Colonic mucosa (tissue), 4 donors: ENCODE measurements at regions not wholly inside any gene's neighbourhood (a gene's known extent, or its start where the extent isn't known, plus 50 kb on each side); places are given as distances from the start of the nearest gene placed in this dataset.

Experiments used
- DNase-seq: peaks from one replicate; pipeline ENCODE4 v3.0.0-alpha.2; 2020
- H3K27ac ChIP-seq: fragments of 200-600 bp; one replicate; pipeline ENCODE4 v1.8.0; 2021
- H3K27me3 ChIP-seq: fragments of 200-600 bp; one replicate; pipeline ENCODE4 v1.8.0; 2021
- H3K36me3 ChIP-seq: fragments of 200-600 bp; one replicate; pipeline ENCODE4 v1.8.0; 2021
- H3K4me1 ChIP-seq: fragments of 200-600 bp; one replicate; pipeline ENCODE4 v1.8.0; 2021; ENCODE audit warnings: mild to moderate bottlenecking
- H3K4me3 ChIP-seq: fragments of 200-600 bp; one replicate; pipeline ENCODE4 v1.8.0; 2021
- H3K9ac ChIP-seq, 2 donors: one replicate each; pipeline ENCODE4 v1.7.0; 2013; ENCODE audit warnings: control low read depth in 2 of 2, low read depth in 2 of 2, low read length in 2 of 2
- H3K9me3 ChIP-seq: fragments of 200-600 bp; one replicate; pipeline ENCODE4 v1.8.0; 2021
- intact Hi-C: fragments of 100-400 bp; cut with DNase I; formaldehyde crosslinking; loops from one replicate; pipeline ENCODE4 v1.14.1; 2022
- TF ChIP-seq, protein P1 (sequence below): fragments of 200-600 bp; IDR thresholded peaks from one replicate; pipeline ENCODE4 v1.8.0; 2022; ENCODE audit warnings: antibody characterized with exemption, mild to moderate bottlenecking
- donor health status: healthy.
- donor health status: DM: no; HTN: no; CAD: no.
- donor health status: DM: no; HTN: no; CAD: no.

DNA sequence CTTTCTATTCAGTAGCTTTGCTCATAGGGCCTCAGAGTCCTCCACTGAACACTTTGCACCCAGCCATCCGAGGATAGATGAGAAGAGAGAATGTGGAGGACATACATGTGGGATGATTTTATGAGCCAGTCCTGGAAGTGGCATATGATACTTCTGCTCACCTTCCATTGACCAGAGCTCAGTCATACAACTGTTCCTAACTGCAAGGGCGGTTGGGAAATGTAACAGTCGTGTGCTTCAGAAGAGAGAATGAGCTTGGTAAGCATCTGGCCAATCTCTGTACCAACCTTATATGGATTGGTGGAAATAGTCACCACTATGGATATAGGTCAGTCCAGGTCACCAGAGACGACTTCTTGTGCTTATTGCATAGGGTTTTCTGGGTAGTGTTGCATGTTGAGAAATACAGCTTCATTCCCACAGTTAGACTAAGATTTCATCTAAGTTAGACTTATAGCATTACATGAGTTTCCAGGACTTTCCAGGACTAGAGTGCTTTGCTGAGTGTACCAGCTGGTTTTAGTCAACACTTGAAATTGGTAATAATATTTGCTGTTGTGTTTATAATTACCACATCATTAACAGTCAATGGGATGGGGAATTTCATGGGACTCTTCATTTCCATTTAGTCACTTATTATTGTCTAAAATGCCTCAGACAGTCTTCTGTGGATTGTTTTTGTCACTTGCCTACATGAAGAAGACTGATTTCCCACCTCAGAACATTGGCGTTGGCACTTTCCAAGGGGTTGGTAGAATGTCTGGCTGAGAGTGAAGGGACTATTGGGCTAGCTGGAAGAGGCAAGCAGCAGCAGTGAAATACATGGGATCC is 214.5 kb upstream of the ROPN1 start:
- DNase-seq, result no peak
- Histone ChIP-seq H3K4me3 (no peak overlapping the region), H3K9ac (no peak overlapping the region), H3K36me3 (no peaks in the 10 kb centered on the region), H3K9me3 (no peaks in the 10 kb centered on the region), H3K27me3 (no peaks in the 10 kb centered on the region), H3K4me1 (no peaks in the 10 kb centered on the region), H3K27ac (no peak overlapping the region)
- intact Hi-C loops, result no loop called here
- TF ChIP-seq, protein P1, sequence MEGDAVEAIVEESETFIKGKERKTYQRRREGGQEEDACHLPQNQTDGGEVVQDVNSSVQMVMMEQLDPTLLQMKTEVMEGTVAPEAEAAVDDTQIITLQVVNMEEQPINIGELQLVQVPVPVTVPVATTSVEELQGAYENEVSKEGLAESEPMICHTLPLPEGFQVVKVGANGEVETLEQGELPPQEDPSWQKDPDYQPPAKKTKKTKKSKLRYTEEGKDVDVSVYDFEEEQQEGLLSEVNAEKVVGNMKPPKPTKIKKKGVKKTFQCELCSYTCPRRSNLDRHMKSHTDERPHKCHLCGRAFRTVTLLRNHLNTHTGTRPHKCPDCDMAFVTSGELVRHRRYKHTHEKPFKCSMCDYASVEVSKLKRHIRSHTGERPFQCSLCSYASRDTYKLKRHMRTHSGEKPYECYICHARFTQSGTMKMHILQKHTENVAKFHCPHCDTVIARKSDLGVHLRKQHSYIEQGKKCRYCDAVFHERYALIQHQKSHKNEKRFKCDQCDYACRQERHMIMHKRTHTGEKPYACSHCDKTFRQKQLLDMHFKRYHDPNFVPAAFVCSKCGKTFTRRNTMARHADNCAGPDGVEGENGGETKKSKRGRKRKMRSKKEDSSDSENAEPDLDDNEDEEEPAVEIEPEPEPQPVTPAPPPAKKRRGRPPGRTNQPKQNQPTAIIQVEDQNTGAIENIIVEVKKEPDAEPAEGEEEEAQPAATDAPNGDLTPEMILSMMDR, result no peak

DNA sequence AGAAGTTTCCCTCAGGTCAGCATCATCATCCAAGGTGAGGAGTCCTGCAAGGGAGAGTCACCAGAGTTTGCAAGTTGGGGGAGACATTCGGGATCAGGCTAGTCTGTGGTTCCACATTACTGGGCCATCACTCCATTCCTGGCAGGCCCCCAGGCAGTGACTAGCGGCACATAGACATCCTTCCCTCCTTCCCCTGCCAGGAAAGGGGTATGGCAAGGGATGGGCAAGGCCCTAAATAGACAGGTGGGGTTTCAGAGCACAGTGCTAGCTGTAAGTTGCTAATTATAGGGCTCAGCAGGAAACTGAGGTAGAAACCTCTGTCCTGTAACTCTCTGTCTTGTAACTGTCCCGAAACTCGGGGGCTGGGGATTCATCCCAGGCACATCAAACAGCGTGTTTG is 215.2 kb upstream of the ROPN1 start:
- Histone ChIP-seq H3K27ac (no peak overlapping the region), H3K27me3 (no peaks in the 10 kb centered on the region), H3K36me3 (no peaks in the 10 kb centered on the region), H3K9ac (no peak overlapping the region), H3K4me1 (no peaks in the 10 kb centered on the region), H3K9me3 (no peaks in the 10 kb centered on the region), H3K4me3 (no peak overlapping the region)
- intact Hi-C loops, result no loop called here
- DNase-seq, result no peak
- TF ChIP-seq, protein P1, result no peak

DNA sequence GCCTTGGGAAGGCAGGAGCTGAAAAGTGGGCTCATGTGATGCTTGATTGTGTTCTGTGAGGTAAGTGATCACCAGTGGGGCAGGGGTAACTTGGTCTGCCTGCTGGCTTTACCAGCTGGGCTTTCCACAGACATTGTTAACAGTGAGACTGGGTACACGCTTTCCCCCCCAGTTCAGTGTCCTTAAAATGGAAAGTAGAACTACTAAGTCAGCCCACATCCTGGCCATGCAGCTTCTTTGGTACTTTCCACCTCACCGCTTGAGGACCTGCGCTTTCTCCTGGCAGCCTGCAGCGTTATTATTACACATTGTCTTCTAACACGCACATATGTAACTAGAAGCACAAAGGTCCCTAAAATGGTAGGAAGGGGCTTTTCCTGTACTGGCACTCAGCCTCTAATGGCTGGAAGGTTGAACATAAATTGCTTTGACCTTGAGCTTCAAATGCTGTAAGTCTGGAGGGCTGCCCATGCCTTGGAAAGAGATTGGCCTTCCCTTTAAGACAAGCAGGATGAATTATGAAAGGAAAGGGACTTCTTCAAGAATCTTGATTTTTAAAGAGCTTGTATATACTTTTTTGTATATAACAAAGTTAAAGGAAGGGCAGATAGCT is 216.1 kb upstream of the ROPN1 start:
- no peak for DNase-seq
- TF ChIP-seq, protein P1, result no peak
- H3K9ac ChIP-seq, result no peak overlapping the region
- no peaks in the 10 kb centered on the region for H3K4me1 ChIP-seq
- H3K9me3 ChIP-seq, result no peaks in the 10 kb centered on the region
- no peak overlapping the region for H3K27ac ChIP-seq
- intact Hi-C loops, result no loop called here
- H3K4me3 ChIP-seq, result no peak overlapping the region
- no peaks in the 10 kb centered on the region for H3K36me3 ChIP-seq
- H3K27me3 ChIP-seq, result no peaks in the 10 kb centered on the region

DNA sequence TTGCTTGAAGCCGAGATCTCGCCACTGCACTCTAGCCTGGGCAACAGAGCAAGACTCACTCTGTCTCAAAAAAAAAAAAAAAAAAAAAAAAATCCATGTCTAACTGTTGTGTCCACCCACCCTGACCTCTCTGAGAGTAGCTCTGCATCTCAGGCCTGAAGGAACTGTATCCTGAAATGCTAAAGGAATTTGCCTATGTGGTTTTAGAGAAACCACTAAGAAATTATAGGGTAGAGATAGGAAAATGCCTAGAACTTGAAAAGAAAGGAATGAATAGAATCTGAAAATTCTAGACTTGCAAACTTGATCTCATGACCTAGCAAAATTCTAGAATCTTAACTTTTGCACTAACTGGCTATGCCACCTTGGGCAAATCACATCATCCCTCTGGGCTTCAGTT is 217.5 kb upstream of the ROPN1 start:
- Histone ChIP-seq H3K9me3 (no peaks in the 10 kb centered on the region), H3K36me3 (no peaks in the 10 kb centered on the region), H3K4me3 (no peak overlapping the region), H3K27me3 (no peaks in the 10 kb centered on the region), H3K9ac (no peak overlapping the region), H3K4me1 (no peaks in the 10 kb centered on the region), H3K27ac (no peak overlapping the region)
- TF ChIP-seq, protein P1, result no peak
- no peak for DNase-seq
- intact Hi-C loops, result no loop called here

DNA sequence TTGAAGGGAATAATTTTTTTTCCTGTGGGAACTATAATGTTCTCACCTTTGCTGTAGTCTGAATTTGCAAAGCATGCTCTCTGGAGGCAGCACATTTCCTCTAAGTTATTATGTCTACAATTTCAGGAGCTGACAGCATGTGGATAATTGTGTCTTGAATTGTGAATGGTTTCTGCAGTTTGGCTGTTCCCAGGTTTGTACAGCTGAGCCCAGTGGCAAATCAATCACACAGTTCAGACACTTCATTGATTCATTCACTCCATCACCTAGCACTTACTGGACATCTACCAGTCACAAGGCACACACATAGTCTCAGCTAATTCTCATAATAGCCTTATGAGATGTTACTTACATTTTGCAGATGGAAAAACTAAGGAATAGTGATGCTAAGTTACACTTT is 219.0 kb upstream of the ROPN1 start:
- Histone ChIP-seq H3K4me1 (no peaks in the 10 kb centered on the region), H3K36me3 (no peaks in the 10 kb centered on the region), H3K27ac (no peak overlapping the region), H3K9ac (no peak overlapping the region), H3K9me3 (no peaks in the 10 kb centered on the region), H3K4me3 (no peak overlapping the region), H3K27me3 (no peaks in the 10 kb centered on the region)
- no peak for DNase-seq
- intact Hi-C loops, result no loop called here
- TF ChIP-seq, protein P1, result no peak
